ENCODE measurements at regions not wholly inside any gene's neighbourhood (a gene's known extent, or its start where the extent isn't known, plus 50 kb on each side); places are given as distances from the start of the nearest gene placed in this dataset.

- TF ChIP-seq ZNF8 (CRISPR knock-in tag; IDR thresholded peaks at IDR 0.05) (no peak), CSDC2 (CRISPR knock-in tag; IDR thresholded peaks at IDR 0.05) (no peak), ESRRG (CRISPR knock-in tag; IDR thresholded peaks at IDR 0.05) (no peak), SNAI2 (CRISPR knock-in tag; IDR thresholded peaks at IDR 0.05) (no peak), ARNTL (CRISPR knock-in tag; IDR thresholded peaks at IDR 0.05; ENCODE audit: borderline replicate concordance, low read depth) (no peak), ZNF565 (CRISPR knock-in tag; conservative IDR thresholded peaks at IDR 0.05; ENCODE audit: low read depth) (no peak), PPARA (CRISPR knock-in tag; IDR thresholded peaks at IDR 0.05; ENCODE audit: borderline replicate concordance) (no peak), ISL1 (CRISPR knock-in tag; IDR thresholded peaks at IDR 0.05) (no peak), BACH2 (CRISPR knock-in tag; IDR thresholded peaks at IDR 0.05; ENCODE audit: borderline replicate concordance) (no peak), PATZ1 (CRISPR knock-in tag; IDR thresholded peaks at IDR 0.05; ENCODE audit: borderline replicate concordance) (no peak), TCF4 (CRISPR knock-in tag; IDR thresholded peaks at IDR 0.05; ENCODE audit: borderline replicate concordance) (no peak), ZFP3 (CRISPR knock-in tag; IDR thresholded peaks at IDR 0.05) (no peak), ZFP30 (CRISPR knock-in tag; IDR thresholded peaks at IDR 0.05) (no peak), ZNF70 (CRISPR knock-in tag; IDR thresholded peaks at IDR 0.05) (no peak), TOX (CRISPR knock-in tag; IDR thresholded peaks at IDR 0.05; ENCODE audit: borderline replicate concordance) (no peak), ZC3H10 (CRISPR knock-in tag; IDR thresholded peaks at IDR 0.05) (no peak), GLIS3 (CRISPR knock-in tag; IDR thresholded peaks at IDR 0.05) (no peak)
- TF ChIP-seq, protein P1, sequence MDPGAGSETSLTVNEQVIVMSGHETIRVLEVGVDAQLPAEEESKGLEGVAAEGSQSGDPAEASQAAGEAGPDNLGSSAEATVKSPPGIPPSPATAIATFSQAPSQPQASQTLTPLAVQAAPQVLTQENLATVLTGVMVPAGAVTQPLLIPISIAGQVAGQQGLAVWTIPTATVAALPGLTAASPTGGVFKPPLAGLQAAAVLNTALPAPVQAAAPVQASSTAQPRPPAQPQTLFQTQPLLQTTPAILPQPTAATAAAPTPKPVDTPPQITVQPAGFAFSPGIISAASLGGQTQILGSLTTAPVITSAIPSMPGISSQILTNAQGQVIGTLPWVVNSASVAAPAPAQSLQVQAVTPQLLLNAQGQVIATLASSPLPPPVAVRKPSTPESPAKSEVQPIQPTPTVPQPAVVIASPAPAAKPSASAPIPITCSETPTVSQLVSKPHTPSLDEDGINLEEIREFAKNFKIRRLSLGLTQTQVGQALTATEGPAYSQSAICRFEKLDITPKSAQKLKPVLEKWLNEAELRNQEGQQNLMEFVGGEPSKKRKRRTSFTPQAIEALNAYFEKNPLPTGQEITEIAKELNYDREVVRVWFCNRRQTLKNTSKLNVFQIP (CRISPR knock-in tag; IDR thresholded peaks at IDR 0.05; ENCODE audit: borderline replicate concordance, low read depth), result no peak
- TF ChIP-seq, protein P2, sequence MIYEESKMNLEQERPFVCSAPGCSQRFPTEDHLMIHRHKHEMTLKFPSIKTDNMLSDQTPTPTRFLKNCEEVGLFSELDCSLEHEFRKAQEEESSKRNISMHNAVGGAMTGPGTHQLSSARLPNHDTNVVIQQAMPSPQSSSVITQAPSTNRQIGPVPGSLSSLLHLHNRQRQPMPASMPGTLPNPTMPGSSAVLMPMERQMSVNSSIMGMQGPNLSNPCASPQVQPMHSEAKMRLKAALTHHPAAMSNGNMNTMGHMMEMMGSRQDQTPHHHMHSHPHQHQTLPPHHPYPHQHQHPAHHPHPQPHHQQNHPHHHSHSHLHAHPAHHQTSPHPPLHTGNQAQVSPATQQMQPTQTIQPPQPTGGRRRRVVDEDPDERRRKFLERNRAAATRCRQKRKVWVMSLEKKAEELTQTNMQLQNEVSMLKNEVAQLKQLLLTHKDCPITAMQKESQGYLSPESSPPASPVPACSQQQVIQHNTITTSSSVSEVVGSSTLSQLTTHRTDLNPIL (CRISPR knock-in tag; IDR thresholded peaks at IDR 0.05; ENCODE audit: low read depth), result no peak
- ATAC-seq, result no peak
Observed at GRCh38 chr1:30359539-30360220, 363.7 kb downstream of the MATN1 start.

DNA sequence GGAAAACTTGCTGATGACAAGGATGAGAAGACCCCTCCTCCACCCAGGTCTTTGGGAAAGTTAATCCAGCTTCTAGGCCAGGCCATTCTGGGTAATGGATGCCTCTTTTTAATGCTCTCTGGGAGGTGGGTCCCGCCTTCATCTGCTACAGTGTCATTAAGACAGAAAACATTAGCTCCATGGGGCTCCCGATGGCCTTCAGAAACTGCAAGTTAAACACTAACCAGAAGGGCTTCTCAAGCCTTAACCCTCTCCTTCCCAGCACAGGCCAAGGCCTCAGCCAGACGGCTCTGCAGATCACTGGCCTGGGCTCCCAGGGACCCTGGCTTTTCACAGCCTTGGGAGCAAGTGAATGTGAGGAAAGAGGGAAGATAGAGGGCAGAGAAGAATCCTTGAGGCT lies 364.9 kb downstream of the MATN1 start:
- no peak for ATAC-seq
- TF ChIP-seq BACH2 (CRISPR knock-in tag; IDR thresholded peaks at IDR 0.05; ENCODE audit: borderline replicate concordance) (no peak), ZNF70 (CRISPR knock-in tag; IDR thresholded peaks at IDR 0.05) (no peak), ZC3H10 (CRISPR knock-in tag; IDR thresholded peaks at IDR 0.05) (no peak), ZFP30 (CRISPR knock-in tag; IDR thresholded peaks at IDR 0.05) (no peak), ZNF8 (CRISPR knock-in tag; IDR thresholded peaks at IDR 0.05) (no peak), TOX (CRISPR knock-in tag; IDR thresholded peaks at IDR 0.05; ENCODE audit: borderline replicate concordance) (no peak), GLIS3 (CRISPR knock-in tag; IDR thresholded peaks at IDR 0.05) (no peak), ARNTL (CRISPR knock-in tag; IDR thresholded peaks at IDR 0.05; ENCODE audit: borderline replicate concordance, low read depth) (no peak), TSHZ2 (CRISPR knock-in tag; IDR thresholded peaks at IDR 0.05) (no peak), ZFP3 (CRISPR knock-in tag; IDR thresholded peaks at IDR 0.05) (no peak), PATZ1 (CRISPR knock-in tag; IDR thresholded peaks at IDR 0.05; ENCODE audit: borderline replicate concordance) (no peak)
- TF ChIP-seq, protein P3, sequence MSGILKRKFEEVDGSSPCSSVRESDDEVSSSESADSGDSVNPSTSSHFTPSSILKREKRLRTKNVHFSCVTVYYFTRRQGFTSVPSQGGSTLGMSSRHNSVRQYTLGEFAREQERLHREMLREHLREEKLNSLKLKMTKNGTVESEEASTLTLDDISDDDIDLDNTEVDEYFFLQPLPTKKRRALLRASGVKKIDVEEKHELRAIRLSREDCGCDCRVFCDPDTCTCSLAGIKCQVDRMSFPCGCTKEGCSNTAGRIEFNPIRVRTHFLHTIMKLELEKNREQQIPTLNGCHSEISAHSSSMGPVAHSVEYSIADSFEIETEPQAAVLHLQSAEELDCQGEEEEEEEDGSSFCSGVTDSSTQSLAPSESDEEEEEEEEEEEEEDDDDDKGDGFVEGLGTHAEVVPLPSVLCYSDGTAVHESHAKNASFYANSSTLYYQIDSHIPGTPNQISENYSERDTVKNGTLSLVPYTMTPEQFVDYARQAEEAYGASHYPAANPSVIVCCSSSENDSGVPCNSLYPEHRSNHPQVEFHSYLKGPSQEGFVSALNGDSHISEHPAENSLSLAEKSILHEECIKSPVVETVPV (CRISPR knock-in tag; IDR thresholded peaks at IDR 0.05), result no peak
- TF ChIP-seq, protein P1 (CRISPR knock-in tag; IDR thresholded peaks at IDR 0.05; ENCODE audit: borderline replicate concordance, low read depth), result no peak
